ENCODE measurements at regions not wholly inside any gene's neighbourhood (a gene's known extent, or its start where the extent isn't known, plus 50 kb on each side); places are given as distances from the start of the nearest gene placed in this dataset.

DNA sequence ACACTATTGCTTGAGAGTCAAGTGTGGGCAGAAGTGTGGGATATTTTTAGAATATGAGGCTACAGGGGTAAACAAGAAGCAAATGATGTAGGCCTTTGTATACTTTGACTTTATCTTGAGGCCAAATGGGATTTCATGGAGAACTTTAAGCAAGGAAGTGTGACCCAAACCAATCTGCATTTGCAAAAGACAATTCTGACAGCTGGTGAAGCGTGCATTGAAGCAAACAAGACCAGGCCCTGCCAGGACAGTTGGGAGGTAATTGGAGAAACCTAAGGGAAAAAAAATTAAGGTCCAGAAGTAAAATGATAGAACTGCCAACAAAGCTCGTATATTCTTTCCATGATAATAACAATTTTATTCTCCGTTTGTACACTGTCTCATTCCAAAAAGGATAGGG lies 168.3 kb downstream of the TM2D1 start (continued):
- TF ChIP-seq, protein P1, sequence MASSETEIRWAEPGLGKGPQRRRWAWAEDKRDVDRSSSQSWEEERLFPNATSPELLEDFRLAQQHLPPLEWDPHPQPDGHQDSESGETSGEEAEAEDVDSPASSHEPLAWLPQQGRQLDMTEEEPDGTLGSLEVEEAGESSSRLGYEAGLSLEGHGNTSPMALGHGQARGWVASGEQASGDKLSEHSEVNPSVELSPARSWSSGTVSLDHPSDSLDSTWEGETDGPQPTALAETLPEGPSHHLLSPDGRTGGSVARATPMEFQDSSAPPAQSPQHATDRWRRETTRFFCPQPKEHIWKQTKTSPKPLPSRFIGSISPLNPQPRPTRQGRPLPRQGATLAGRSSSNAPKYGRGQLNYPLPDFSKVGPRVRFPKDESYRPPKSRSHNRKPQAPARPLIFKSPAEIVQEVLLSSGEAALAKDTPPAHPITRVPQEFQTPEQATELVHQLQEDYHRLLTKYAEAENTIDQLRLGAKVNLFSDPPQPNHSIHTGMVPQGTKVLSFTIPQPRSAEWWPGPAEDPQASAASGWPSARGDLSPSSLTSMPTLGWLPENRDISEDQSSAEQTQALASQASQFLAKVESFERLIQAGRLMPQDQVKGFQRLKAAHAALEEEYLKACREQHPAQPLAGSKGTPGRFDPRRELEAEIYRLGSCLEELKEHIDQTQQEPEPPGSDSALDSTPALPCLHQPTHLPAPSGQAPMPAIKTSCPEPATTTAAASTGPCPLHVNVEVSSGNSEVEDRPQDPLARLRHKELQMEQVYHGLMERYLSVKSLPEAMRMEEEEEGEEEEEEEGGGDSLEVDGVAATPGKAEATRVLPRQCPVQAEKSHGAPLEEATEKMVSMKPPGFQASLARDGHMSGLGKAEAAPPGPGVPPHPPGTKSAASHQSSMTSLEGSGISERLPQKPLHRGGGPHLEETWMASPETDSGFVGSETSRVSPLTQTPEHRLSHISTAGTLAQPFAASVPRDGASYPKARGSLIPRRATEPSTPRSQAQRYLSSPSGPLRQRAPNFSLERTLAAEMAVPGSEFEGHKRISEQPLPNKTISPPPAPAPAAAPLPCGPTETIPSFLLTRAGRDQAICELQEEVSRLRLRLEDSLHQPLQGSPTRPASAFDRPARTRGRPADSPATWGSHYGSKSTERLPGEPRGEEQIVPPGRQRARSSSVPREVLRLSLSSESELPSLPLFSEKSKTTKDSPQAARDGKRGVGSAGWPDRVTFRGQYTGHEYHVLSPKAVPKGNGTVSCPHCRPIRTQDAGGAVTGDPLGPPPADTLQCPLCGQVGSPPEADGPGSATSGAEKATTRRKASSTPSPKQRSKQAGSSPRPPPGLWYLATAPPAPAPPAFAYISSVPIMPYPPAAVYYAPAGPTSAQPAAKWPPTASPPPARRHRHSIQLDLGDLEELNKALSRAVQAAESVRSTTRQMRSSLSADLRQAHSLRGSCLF (CRISPR knock-in tag; IDR thresholded peaks at IDR 0.05; ENCODE audit: borderline replicate concordance), result no peak
- TF ChIP-seq, protein P2, sequence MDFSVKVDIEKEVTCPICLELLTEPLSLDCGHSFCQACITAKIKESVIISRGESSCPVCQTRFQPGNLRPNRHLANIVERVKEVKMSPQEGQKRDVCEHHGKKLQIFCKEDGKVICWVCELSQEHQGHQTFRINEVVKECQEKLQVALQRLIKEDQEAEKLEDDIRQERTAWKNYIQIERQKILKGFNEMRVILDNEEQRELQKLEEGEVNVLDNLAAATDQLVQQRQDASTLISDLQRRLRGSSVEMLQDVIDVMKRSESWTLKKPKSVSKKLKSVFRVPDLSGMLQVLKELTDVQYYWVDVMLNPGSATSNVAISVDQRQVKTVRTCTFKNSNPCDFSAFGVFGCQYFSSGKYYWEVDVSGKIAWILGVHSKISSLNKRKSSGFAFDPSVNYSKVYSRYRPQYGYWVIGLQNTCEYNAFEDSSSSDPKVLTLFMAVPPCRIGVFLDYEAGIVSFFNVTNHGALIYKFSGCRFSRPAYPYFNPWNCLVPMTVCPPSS (IDR thresholded peaks at IDR 0.05), result no peak
- TF ChIP-seq IKZF1 (IDR thresholded peaks at IDR 0.05) (no peak), FOXM1 (CRISPR knock-in tag; IDR thresholded peaks at IDR 0.05) (no peak), RORA (CRISPR knock-in tag; IDR thresholded peaks at IDR 0.05) (no peak), ATM (IDR thresholded peaks at IDR 0.05; ENCODE audit: borderline replicate concordance) (no peak)
- TF ChIP-seq, protein P3, sequence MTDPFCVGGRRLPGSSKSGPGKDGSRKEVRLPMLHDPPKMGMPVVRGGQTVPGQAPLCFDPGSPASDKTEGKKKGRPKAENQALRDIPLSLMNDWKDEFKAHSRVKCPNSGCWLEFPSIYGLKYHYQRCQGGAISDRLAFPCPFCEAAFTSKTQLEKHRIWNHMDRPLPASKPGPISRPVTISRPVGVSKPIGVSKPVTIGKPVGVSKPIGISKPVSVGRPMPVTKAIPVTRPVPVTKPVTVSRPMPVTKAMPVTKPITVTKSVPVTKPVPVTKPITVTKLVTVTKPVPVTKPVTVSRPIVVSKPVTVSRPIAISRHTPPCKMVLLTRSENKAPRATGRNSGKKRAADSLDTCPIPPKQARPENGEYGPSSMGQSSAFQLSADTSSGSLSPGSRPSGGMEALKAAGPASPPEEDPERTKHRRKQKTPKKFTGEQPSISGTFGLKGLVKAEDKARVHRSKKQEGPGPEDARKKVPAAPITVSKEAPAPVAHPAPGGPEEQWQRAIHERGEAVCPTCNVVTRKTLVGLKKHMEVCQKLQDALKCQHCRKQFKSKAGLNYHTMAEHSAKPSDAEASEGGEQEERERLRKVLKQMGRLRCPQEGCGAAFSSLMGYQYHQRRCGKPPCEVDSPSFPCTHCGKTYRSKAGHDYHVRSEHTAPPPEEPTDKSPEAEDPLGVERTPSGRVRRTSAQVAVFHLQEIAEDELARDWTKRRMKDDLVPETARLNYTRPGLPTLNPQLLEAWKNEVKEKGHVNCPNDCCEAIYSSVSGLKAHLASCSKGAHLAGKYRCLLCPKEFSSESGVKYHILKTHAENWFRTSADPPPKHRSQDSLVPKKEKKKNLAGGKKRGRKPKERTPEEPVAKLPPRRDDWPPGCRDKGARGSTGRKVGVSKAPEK (CRISPR knock-in tag; IDR thresholded peaks at IDR 0.05; ENCODE audit: borderline replicate concordance), result no peak

Measured in HepG2 (cell line).